CD4-positive, alpha-beta T cell treated with Interleukin-21 for 1 hour (primary cell): ENCODE measurements at regions not wholly inside any gene's neighbourhood (a gene's known extent, or its start where the extent isn't known, plus 50 kb on each side); places are given as distances from the start of the nearest gene placed in this dataset.

Experiments
- DNase-seq: peaks from one replicate; pipeline ENCODE4 v3.0.0-alpha.2; 2020

GRCh38 chr7:52980129-52980528 is 55.3 kb upstream of the POM121L12 start:
- DNase-seq = no peak

- no peak for DNase-seq
Observed at GRCh38 chr7:52973126-52973525, 62.3 kb upstream of the POM121L12 start.

- DNase-seq = no peak
Observed at GRCh38 chr7:52962402-52963076, 72.9 kb upstream of the POM121L12 start.

- DNase-seq = no peak
Observed at GRCh38 chr7:52961084-52961483, 74.3 kb upstream of the POM121L12 start.

GRCh38 chr7:52959878-52960660 is 75.4 kb upstream of the POM121L12 start:
- DNase-seq = no peak

GRCh38 chr7:52959336-52959735 is 76.1 kb upstream of the POM121L12 start:
- no peak for DNase-seq

GRCh38 chr7:52958621-52959140 is 76.8 kb upstream of the POM121L12 start:
- no peak for DNase-seq

GRCh38 chr7:52956379-52956915 is 79.0 kb upstream of the POM121L12 start:
- DNase-seq = no peak

GRCh38 chr7:52955522-52955921 is 79.9 kb upstream of the POM121L12 start:
- no peak for DNase-seq

- DNase-seq = no peak
Observed at GRCh38 chr7:52944921-52945320, 90.5 kb upstream of the POM121L12 start.

- no peak for DNase-seq
Observed at GRCh38 chr7:52940481-52940880, 95.0 kb upstream of the POM121L12 start.

GRCh38 chr7:52938455-52939133 is 96.8 kb upstream of the POM121L12 start:
- DNase-seq = no peak

GRCh38 chr7:52936750-52937149 is 98.7 kb upstream of the POM121L12 start:
- DNase-seq = no peak

- no peak for DNase-seq
Observed at GRCh38 chr7:52928591-52928990, 106.8 kb upstream of the POM121L12 start.

GRCh38 chr7:52925332-52925731 is 110.1 kb upstream of the POM121L12 start:
- DNase-seq = no peak

GRCh38 chr7:52920977-52921376 is 114.5 kb upstream of the POM121L12 start:
- DNase-seq = no peak

- DNase-seq = no peak
Observed at GRCh38 chr7:52917982-52918578, 117.4 kb upstream of the POM121L12 start.

- DNase-seq = no peak
Observed at GRCh38 chr7:52911795-52912194, 123.6 kb upstream of the POM121L12 start.

- DNase-seq = no peak
Observed at GRCh38 chr7:52911326-52911725, 124.1 kb upstream of the POM121L12 start.

GRCh38 chr7:52909935-52910334 is 125.5 kb upstream of the POM121L12 start:
- DNase-seq = no peak

- no peak for DNase-seq
Observed at GRCh38 chr7:52909131-52909530, 126.3 kb upstream of the POM121L12 start.

- DNase-seq = no peak
Observed at GRCh38 chr7:52897713-52898112, 137.7 kb upstream of the POM121L12 start.

GRCh38 chr7:52897288-52897687 is 138.1 kb upstream of the POM121L12 start:
- no peak for DNase-seq
